HG02642 (cell line): ENCODE measurements at regions not wholly inside any gene's neighbourhood (a gene's known extent, or its start where the extent isn't known, plus 50 kb on each side); places are given as distances from the start of the nearest gene placed in this dataset.
A peak's percentile ranks its signal among the peaks of the same experiment; 100 is the strongest.

ENCODE experiments used
- ATAC-seq: cut with Tn5 transposase; IDR thresholded peaks from one replicate; pipeline ENCODE4 v1.9.1; 2021; ENCODE audit warnings: mild to moderate bottlenecking; ENCODE audit not compliant: unreplicated experiment, poor library complexity

DNA sequence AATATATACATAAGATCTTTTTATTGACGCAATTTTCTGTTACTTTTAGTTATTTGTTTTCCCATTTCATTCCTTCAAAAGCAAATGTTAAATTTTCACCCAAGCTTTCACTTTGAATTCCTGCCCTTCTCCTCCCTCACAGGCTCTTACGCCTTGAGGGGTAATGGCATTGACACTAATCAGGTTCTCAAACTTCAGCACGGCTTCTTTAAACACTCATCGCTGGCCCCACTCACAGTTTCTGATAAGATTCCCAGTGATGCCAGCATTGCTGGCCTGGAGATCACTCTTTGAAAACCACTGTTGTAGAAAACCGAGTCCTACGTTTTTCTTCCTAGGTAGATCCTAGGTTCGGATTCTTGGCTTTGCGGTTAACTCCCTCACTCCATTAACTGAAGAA lies 105.6 kb upstream of the EPB41L3 start:
- no peak for ATAC-seq

DNA sequence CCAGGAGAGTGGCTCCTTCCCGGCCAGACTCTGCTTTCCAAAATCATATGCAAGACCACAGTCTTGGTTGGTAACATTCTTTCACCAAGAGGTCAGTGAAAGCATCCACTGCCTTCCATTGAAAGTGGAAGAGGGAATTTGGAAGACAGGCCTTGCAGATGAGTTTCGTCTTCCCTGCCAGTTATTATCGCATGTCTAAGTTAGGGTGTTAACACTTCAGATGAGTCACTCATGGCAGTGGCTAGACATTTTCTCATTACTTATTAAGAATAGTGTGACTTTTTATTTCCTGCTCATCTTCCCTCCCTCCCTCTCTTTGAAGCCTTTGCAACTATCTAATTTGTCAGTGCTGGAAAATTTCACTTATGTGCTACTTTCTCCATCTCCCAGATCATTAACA lies 102.9 kb upstream of the EPB41L3 start:
- no peak for ATAC-seq

DNA sequence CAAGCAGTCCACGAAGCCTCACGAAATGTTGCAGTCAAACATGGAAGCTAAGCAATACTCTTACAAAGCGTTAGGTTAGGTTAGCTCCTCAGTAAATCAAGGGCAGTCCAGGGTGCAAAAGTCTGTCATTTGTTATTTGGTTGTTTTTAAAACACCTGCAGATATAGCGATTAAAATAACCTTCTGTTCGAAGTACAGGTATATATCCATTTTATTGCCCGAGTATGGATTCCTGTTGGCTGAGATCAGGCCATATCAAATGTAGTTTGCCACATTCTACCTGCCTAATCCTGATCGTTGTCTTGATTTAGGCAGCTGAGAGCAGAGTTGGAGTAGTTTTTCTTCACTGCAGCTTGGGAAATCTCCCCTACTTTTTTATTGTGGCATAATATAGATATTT lies 99.5 kb upstream of the EPB41L3 start:
- no peak for ATAC-seq

DNA sequence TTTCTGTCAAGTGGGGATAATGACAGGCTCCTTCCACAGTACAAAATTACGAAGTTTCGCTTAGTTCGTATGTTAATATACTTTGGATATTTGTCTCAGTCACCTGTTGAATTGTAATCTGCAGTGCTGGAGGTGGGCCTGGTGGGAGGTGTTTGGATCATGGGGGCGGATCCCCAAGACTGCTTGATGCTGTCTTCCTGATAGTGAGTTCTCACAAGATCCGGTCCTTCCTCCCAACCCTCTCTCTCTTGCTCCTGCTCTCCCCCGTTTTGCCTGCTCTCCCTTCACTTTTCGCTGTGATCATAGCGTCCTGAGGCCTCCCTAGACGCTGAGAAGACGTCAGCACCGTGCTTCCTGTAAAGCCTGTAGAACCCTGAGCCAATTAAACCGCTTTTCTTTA lies 97.1 kb upstream of the EPB41L3 start:
- no peak for ATAC-seq

DNA sequence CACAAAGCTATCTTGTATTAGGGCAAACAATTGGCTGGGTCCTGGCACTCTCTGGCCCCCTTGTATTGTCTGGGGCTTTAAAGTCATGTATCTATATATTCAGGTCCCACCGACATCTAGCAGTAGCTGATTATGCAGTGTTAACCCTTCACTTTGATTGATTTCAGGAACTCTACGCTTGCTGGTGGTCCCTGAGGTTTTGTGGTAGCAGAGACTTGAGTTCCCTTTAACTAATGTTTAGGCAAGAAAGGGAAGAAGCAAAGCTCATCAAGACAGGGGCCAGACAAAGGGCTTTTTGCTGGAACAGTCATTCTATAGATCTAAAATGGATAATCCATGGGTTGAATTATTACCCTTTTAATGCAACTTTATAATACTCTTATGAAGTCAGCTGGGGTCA lies 95.3 kb upstream of the EPB41L3 start:
- ATAC-seq, result no peak

DNA sequence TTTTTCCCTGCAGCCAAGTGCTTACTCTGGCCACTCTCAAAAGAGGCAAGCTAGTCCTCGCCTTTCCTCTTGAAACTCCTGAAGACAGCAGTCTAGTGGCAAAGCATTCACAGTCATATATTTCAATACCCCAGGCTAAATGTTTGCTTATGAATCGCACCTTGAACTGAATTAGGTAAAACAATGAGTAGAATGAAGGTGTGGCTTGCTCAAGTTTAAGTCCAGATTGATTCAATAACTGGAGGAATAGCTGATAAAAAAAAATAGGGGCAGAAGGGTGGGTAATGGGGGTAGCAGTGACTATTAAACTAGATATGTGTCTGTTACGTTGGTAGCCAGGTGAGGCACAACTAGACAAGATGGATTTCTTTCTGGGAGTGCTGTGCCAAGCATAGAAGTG lies 88.2 kb upstream of the EPB41L3 start:
- no peak for ATAC-seq

DNA sequence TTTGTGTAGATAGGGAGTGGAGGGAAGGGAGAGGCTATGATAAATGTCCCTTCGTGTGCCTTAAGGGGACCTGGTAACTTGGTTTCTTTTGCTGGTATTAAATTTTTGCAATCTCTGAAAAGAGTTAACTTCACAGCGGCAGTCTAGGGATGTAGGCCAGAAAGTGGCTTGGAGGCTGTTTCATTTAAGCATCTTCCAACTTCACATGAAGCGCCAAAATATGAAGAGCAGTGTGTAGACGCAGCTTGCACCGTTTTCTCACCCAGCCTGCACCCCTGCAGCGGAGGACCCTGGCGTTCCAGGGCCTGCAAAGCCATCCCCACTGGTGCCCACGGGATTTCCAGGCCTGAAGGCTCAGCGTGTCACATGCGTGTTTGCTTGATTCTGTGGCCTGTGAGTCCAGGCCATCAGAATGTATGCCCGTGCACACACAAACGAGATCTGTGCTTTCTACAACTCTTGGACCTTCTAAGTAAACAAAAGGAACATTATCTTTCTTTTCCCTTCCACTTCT lies 87.2 kb upstream of the EPB41L3 start:
- ATAC-seq, result no peak

DNA sequence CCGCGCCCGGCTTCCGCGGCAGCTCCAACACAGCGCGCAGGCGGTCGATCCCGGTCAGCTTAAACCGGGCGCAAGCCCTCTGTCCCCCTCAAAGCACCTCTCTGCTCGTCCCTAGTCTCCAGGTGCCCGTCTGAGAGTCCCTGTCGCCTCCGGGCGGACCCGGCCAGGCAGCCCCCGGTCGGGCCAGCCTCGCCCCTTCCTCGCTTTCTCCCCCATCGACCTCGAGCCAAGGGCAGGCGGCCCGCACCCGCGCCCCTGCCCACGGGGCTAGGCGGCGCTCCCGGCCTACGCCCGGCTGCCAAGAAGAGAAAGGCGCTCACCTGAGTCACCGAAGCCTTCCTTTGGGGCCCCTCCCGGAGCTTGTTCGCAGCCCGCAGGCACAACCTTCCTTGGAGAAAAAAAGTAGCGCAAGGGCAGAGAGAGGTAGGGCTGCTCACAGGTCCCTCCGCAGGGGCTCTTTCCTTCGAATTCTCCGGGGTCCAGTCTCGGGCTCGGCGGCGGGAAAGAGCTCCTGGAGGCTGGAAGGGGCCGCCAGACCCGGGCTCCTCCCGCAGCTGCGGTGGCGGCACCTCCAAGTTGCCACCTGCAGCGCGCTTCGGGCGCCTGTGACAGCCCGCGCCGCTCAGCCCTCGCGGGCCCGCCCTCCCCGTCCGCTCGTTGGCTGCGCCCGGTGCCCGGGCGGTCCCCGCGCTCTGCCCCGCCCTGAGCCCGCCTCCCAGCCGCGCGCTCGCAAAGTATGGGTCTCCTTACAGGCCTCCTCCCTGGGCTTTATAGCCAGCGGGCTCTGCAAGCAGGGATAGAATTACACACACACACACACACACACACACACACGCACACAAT lies 86.5 kb upstream of the EPB41L3 start:
- ATAC-seq, result peak; percentile 76

DNA sequence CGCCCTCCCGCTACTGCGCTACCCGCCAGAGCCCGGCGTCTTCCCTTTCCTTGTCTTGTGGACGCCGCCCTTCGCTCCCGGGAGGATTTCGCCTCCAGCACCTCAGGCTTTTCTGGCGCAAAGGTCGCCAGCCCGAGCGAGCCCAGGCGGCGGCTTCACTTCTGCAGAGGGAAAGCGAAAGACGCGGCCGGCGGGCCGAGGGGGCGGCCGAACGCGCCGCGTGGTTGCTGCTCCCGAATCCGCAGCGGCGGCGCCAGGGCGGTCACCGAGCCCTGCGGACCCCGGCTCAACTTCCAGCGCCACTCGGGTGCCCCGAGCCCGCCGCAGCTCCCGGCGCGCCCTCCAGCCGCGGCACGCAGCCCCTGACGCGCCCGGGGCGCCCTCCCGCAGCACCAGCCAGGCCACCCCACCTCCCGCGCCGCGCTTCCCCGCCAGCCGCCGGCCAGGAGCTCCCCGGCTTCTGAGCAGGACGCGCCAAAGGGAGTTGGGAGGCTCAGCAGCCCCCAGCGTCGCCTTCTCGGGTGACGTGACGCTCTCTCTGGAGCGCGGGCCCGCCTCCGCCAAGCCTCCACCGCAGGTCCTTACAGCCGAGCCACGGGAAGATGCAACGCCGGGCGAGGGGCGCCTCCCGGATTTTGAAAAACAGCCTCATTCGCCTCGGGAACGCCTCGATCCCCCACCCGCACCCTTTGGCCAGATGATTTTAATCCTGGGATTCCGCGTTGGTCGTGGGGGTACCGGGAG lies 84.9 kb upstream of the EPB41L3 start:
- ATAC-seq, result peak; percentile 27

DNA sequence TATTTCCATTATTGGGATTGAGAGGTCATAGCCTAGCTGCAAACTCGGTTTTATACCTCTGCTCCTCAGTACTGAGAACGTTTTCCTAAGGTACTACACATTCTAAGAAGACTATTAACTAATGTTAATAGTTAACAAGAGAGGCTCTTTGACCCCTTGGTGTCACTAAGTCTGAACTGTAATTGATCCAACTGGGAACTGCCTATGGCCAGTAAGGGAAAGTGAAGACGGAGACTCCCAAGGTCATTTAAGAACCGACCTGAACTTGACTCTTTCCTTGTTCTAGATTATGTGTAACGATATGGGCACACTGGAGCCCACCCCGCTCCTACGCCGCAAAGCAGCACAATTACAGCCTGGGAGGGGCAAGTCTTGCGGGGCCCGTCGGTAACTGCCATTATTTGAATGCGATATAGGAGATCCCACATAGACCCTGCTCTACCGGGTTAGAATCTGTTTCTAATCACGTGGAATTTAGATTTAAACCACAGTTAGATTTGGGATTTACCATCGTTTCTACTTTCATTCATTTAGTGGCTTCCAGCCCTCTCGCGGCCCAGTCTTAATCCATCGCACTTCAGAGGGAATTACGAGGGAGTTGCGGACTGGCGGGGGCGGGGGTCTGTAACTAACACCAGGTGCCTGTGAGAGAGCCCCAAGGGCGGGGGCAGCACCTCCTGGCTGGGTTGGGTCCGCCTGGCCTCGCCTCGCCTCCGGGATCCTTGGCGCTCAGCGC lies 84.1 kb upstream of the EPB41L3 start:
- peak; percentile 7 for ATAC-seq

DNA sequence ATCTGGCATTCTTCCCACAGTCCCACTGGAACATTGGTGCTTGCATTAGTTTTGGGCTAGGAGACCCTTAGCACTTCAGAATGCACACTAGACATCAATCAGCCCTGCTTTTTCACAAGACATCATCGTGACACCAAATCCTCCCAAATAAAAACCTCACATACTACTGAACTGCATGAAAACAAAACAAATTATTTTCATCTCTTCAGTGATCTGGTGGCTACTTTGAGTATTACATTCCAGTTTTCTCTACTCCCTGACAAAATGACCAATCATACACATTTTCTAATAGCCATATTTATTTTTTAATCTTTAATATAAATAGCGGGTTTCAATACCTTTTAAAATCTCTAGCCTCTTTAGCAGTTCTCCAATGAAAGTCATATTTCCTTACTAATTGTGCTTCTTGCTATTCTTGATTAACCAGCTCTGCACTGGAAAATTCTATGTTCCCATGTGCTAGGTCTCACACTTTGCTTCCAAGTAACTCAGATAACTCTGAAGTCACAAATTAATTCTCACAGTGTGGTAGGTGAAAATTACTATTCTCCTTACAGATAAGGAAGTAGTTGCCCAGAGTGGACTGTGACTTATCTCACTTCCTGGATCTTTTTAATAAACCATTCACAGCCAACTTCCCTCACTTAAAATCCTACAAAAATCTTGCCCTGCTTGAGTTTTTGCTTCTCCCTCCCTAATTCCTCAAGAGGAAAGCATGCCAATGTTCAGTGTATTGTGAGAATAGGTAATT lies 82.5 kb upstream of the EPB41L3 start:
- ATAC-seq, result no peak

DNA sequence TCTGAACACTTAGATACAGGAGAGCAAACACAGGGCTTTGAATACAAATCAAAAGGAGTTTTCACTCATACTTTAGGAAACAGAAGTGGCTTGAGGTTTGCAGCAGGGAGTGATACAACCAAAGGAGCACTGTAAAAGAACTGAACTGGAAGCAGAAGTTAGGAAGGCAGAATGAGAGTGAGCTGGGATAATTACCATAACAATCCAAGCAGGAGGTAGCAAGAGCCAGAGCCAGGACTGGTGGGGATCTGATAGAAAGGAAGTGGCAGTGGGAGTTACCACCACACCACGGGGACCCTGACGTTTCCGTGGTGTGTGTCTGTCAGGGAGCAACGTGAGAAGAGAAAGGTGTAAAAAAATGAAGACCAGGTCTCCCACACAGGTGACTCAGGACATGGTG lies 81.3 kb upstream of the EPB41L3 start:
- ATAC-seq, result no peak

DNA sequence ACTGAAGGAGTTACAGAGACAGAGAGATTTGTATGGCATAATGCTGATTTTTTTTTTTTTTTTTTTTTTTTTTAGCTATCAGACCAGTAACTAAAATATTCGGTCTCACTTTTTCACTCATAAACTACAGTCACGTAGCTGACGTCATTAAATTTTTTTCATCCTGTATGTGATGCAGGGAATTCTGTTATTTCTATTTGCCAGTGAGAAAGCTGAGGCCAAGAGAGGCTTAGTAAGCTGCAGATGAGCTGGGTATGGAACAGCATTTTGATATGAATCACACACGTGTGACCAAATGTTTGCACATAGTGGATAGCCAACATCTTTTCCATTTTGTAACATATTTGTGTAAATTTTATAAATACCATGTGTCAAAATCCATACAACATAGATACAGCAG lies 79.1 kb upstream of the EPB41L3 start:
- no peak for ATAC-seq

DNA sequence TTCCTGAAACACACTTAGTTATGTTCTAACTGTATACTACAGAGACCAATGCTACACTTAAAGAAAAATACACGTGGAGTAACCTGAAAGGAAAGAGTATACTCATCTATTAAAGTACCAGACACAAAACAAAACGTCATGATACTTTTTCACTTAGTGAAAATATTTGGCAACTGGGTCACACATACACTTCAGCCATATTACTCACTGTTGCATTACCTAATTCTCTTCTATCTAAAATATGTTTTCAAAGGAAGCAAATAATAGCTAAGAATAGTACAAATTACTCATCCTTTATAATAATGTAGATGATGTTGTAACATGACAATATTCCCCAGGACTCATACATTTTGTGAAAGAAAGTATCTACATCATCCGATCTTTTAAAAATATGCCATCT lies 76.5 kb upstream of the EPB41L3 start:
- no peak for ATAC-seq

DNA sequence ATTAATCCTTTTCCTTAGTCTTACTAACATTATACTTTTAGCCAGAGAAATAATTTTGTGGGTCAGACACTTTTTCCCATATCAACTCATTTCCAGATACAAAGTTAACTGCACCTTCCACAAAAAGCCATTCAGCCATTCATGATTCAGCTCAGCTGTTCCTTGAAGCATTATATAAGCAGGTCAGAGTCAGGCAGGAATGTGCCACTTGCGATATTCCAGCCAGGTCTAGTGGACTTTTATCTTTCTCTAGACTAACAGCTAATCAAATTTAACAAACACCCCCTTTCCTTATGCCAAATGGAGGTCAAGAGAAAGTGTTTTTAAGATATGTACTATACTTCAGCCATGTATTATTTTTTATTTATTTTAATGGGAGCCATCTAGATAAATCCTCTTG lies 75.6 kb upstream of the EPB41L3 start:
- no peak for ATAC-seq

DNA sequence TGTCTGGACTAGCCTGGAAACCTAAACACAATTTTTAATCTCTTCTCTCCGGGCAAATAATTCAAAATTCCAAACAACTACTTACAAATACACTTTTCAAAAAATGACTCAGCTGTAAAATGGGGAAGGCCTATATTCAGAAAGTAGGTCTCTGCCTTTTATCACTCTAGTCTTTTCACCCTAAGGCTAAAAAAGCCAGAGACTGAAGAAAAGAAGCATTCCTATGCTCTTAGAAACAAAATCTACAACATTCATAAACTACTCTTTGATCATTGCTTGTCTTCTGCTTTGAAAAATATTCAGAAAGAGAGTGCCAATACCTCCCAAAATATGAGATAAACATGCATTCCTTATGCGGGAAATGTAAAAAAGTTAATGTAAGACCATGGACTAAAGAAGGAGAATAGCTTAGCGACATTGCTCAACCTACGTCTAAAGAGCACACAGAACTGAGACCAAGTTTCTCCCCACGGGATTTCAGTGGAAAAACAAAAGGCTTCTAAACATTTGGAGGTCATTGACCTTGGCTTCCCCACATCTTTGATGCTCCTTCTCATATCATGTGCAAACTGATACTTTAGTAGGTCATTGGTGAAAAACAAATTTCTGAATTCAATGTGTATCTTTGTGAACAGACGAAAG lies 74.4 kb upstream of the EPB41L3 start:
- no peak for ATAC-seq

DNA sequence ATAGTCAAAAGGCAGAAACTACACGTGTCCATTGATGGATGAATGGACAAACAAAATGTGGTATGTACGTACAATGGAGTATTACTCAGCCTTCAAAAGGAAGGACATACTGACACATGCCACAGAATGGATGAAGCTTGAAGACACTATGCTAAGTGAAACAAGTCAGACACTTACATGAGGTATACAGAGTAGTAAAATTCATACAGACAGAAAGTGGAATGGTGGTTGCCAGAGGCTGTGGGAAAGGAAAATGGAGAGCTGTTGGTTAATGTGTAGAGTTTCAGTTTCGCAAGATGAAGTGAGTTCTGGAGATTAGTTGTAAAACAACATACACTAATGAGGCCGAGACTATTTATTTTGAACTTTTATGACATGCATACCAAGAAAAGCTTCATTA lies 67.4 kb upstream of the EPB41L3 start:
- no peak for ATAC-seq

DNA sequence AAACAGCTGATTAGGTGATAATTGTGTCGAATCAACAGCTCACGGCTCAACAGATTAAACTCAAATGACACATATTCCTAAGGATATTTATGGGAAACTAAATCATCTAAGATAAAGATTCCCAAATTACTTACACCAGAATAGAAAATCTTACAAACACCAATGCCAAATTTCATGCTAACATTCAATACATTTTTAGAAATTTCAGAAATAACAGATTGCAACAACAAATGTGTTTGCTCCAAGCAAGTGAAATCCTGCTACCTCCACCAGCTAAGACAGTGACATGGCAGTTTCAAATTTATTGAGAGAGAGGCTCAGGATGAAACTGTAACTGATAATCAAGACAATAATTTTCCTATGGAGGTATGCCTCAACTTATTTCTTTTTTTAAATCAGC lies 65.0 kb upstream of the EPB41L3 start:
- ATAC-seq, result no peak

DNA sequence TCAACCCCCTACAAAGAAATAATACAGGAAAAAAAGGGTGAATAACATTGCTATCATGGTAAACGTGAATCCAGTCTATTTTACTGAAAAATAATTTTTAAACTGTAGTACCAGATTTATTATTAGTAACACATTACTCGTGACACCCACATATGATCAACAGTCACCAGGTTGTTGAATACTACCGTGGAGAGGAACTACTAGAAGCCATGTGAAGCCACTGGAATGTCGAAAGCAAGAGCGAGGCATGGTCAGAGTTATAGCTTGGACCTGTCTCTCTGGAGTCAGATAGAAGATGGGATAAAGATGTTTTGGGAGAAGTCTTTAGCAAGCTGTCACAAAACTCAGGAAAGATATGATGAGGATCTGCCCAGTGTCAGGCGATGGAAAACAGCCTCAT lies 63.2 kb upstream of the EPB41L3 start:
- ATAC-seq, result no peak

DNA sequence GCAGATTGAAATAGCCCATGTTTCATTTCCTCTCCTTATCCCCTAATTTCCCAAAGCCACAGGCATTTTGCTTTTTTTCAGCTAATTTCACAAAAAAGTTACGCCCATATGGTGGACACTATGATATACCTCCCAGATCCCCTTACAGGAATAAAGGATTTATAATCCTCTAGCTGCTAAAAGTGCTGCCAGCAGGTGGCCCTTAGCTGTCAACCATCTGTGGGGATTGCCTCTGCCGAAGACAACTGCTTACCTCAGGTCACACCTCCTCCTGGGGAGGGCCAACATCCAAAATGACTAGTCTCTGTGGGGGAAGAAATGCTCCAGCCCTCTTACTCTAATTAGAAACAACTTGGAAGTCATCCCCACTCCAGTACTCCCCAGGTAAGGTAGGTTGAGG lies 61.0 kb upstream of the EPB41L3 start:
- no peak for ATAC-seq
